Activated CD8-positive, alpha-beta T cell treated with anti-CD3 and anti-CD28 coated beads for 36 hours (primary cell): ENCODE measurements at regions not wholly inside any gene's neighbourhood (a gene's known extent, or its start where the extent isn't known, plus 50 kb on each side); places are given as distances from the start of the nearest gene placed in this dataset.

Source experiments
- ATAC-seq: fragments of 200-7000 bp; cut with Tn5 transposase; one replicate; pipeline ENCODE4 v1.10.0; 2021; ENCODE audit warnings: mild to moderate bottlenecking, moderate library complexity
- CTCF ChIA-PET: fragments of 350-600 bp; sonication (Branson Sonifier 250); formaldehyde crosslinking; loops from one replicate; lab custom pipeline; 2021; ENCODE audit warnings: antibody characterized with exemption; lab: Charles Lee
- POLR2A ChIA-PET: fragments of 350-600 bp; sonication (Branson Sonifier 250); formaldehyde crosslinking; loops from one replicate; lab custom pipeline; 2021; ENCODE audit warnings: antibody characterized with exemption; lab: Charles Lee
- DNase-seq: peaks from one replicate; pipeline ENCODE4 v3.0.0-alpha.2; 2020
- H3K27ac Mint-ChIP-seq: one replicate; pipeline ENCODE4 v1.8.0; 2021; ENCODE audit warnings: mild to moderate bottlenecking, mixed read lengths
- H3K27me3 Mint-ChIP-seq: one replicate; pipeline ENCODE4 v1.8.0; 2021; ENCODE audit warnings: mixed read lengths
- H3K36me3 Mint-ChIP-seq: one replicate; pipeline ENCODE4 v1.8.0; 2021; ENCODE audit warnings: low read depth, mixed read lengths
- H3K4me1 Mint-ChIP-seq: one replicate; pipeline ENCODE4 v1.8.0; 2021; ENCODE audit warnings: low read depth, mixed read lengths
- H3K4me3 Mint-ChIP-seq: one replicate; pipeline ENCODE4 v1.8.0; 2021; ENCODE audit warnings: mild to moderate bottlenecking, moderate library complexity, mixed read lengths
- H3K9me3 Mint-ChIP-seq: one replicate; pipeline ENCODE4 v1.8.0; 2021; ENCODE audit warnings: mixed read lengths
- intact Hi-C: fragments of 100-400 bp; cut with micrococcal nuclease; formaldehyde crosslinking; loops from one replicate; pipeline ENCODE4 v1.10.0; 2022
- TF ChIP-seq, protein P1 (sequence below): fragments of 200-600 bp; IDR thresholded peaks from one replicate; pipeline ENCODE4 v1.8.0; 2022; ENCODE audit warnings: antibody characterized with exemption, mild to moderate bottlenecking

DNA sequence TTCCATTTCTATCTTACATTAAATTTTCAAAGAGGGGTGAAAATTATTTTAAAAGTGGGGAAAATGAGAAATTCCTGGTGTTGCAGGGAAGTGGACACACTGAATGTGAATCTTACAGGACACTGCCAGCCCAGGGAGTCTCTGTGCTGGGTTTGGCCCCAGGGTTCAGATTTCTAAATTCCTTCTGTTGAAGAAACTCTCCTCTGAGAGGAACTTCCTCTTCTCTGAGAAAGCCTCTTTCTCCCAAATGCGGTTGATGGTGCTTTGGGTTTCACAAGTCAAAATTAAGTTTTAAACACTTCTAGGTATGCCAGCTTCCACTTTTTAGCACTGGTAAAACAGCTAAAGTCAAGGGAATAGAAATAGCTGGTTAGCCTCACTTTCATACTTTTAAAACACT lies 317.9 kb upstream of the ITGA1 start:
- no peak overlapping the region for H3K4me3 Mint-ChIP-seq
- no peak overlapping the region for H3K27ac Mint-ChIP-seq
- CTCF ChIA-PET = no interaction called here
- TF ChIP-seq, protein P1, sequence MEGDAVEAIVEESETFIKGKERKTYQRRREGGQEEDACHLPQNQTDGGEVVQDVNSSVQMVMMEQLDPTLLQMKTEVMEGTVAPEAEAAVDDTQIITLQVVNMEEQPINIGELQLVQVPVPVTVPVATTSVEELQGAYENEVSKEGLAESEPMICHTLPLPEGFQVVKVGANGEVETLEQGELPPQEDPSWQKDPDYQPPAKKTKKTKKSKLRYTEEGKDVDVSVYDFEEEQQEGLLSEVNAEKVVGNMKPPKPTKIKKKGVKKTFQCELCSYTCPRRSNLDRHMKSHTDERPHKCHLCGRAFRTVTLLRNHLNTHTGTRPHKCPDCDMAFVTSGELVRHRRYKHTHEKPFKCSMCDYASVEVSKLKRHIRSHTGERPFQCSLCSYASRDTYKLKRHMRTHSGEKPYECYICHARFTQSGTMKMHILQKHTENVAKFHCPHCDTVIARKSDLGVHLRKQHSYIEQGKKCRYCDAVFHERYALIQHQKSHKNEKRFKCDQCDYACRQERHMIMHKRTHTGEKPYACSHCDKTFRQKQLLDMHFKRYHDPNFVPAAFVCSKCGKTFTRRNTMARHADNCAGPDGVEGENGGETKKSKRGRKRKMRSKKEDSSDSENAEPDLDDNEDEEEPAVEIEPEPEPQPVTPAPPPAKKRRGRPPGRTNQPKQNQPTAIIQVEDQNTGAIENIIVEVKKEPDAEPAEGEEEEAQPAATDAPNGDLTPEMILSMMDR = no peak
- ATAC-seq = no peak
- H3K27me3 Mint-ChIP-seq = no peaks in the 10 kb centered on the region
- H3K9me3 Mint-ChIP-seq = no peaks in the 10 kb centered on the region
- POLR2A ChIA-PET = no interaction called here
- no peak for DNase-seq
- intact Hi-C loops = no loop called here
- peaks cover 6% of the 10 kb centered on the region for H3K4me1 Mint-ChIP-seq
- no peaks in the 10 kb centered on the region for H3K36me3 Mint-ChIP-seq

- ATAC-seq = no peak
- CTCF ChIA-PET = no interaction called here
- intact Hi-C loops = no loop called here
Observed at GRCh38 chr5:52476346-52476745, 311.4 kb upstream of the ITGA1 start.

DNA sequence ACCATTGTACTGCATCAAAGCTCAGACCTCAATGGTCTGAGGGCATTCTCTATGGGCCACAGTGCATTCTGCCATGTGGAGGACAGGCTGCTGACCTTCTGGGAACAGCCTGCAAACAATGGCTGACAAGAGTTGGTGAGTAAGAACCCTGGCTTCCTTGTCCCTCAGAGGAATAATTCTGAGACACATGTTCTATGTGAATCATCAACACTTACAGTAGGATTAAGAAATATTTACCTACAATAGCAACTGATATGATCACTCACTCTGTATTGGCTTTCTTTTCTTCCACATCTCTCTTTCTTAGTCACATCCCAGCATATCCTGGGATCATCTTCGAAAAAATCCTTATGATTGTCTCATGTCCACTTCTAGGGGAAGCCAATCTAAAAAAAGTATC lies 306.5 kb upstream of the ITGA1 start:
- DNase-seq (no peak), ATAC-seq (no peak)
- no peaks in the 10 kb centered on the region for H3K27me3 Mint-ChIP-seq
- CTCF ChIA-PET = no interaction called here
- no peaks in the 10 kb centered on the region for H3K36me3 Mint-ChIP-seq
- intact Hi-C loops = no loop called here
- no peak overlapping the region for H3K27ac Mint-ChIP-seq
- no peaks in the 10 kb centered on the region for H3K4me1 Mint-ChIP-seq
- POLR2A ChIA-PET = no interaction called here
- H3K4me3 Mint-ChIP-seq = no peak overlapping the region
- TF ChIP-seq, protein P1 = no peak
- H3K9me3 Mint-ChIP-seq = no peaks in the 10 kb centered on the region

More at GRCh38 chr5:52476346-52476745, 311.4 kb upstream of the ITGA1 start:
- no peaks in the 10 kb centered on the region for H3K4me1 Mint-ChIP-seq
- DNase-seq = no peak
- H3K4me3 Mint-ChIP-seq = no peak overlapping the region
- no peaks in the 10 kb centered on the region for H3K9me3 Mint-ChIP-seq
- POLR2A ChIA-PET = no interaction called here
- no peaks in the 10 kb centered on the region for H3K36me3 Mint-ChIP-seq
- TF ChIP-seq, protein P1 = no peak
- H3K27ac Mint-ChIP-seq = no peak overlapping the region
- H3K27me3 Mint-ChIP-seq = no peaks in the 10 kb centered on the region

DNA sequence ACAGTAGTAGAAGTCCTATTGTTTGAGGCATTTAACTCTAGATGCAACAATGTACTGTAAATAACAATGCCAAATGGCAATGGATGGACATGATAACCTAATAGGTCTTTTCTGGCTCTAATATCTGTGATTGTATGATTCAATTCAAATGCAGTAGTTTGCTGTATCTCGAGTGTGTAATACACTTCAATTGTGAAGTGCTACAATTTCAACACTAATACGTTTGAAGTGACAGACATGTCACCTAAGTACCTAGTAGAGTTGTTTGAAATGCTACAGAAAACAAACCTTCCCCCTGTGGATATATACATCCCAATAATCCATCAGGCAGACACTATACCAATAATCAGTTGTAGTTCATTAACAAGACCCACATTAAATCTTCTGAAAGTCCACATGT lies 305.9 kb upstream of the ITGA1 start:
- H3K4me3 Mint-ChIP-seq = no peak overlapping the region
- TF ChIP-seq, protein P1 = no peak
- H3K9me3 Mint-ChIP-seq = no peaks in the 10 kb centered on the region
- no peak for DNase-seq
- no peaks in the 10 kb centered on the region for H3K36me3 Mint-ChIP-seq
- ATAC-seq = no peak
- ChIA-PET POLR2A (no interaction called here), CTCF (no interaction called here)
- H3K27me3 Mint-ChIP-seq = no peaks in the 10 kb centered on the region
- H3K27ac Mint-ChIP-seq = no peak overlapping the region
- intact Hi-C loops = no loop called here
- H3K4me1 Mint-ChIP-seq = no peaks in the 10 kb centered on the region

DNA sequence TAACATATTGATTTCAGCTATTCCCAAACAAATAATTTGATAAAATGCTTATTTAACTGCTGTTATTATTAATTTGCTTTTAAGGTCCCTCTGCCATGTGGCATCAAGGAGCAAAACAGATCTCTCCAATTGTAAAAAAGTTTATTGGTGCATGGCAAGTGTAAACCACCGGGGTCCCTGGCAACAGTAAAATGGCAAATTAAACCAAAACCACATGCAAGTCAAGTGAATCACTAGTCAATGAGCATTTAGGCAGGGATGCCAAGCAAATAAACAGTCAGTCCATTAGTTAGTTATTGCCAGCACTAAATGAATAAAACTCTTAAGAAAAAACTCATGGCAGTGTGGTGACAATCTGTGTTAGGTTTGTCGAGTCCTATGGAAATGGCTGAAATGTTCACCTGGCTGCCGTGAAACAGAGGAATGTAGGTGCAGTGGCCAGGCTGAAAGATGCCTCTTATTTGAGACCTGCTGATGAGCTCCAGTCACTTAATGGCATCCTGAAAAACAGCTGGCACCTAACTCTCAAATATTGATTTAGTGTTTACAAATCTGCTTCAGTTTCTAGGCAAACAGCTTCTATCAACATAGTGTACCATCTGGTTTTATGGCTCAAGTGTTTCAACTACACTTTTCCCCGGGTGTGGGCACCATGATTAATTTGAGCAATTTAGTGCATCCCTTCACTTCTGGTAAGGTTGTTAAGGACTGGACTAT lies 296.5 kb upstream of the ITGA1 start:
- no peak for DNase-seq
- intact Hi-C loops = no loop called here
- TF ChIP-seq, protein P1 = no peak
- no peak overlapping the region for H3K27ac Mint-ChIP-seq
- H3K9me3 Mint-ChIP-seq = no peaks in the 10 kb centered on the region
- ChIA-PET CTCF (no interaction called here), POLR2A (no interaction called here)
- H3K36me3 Mint-ChIP-seq = no peaks in the 10 kb centered on the region
- H3K4me3 Mint-ChIP-seq = no peak overlapping the region
- ATAC-seq = no peak
- no peaks in the 10 kb centered on the region for H3K27me3 Mint-ChIP-seq
- H3K4me1 Mint-ChIP-seq = no peaks in the 10 kb centered on the region
